Esophagus squamous epithelium (tissue), 5 donors: ENCODE measurements at regions not wholly inside any gene's neighbourhood (a gene's known extent, or its start where the extent isn't known, plus 50 kb on each side); places are given as distances from the start of the nearest gene placed in this dataset.

Experiments
- DNase-seq: peaks from one replicate; lab custom pipeline; 2025; lab: John Stamatoyannopoulos, UW
- H3K27ac ChIP-seq, 4 donors: fragments of 200-600 bp; sonication (generic); one replicate each; pipeline ENCODE4 v1.5.1; 2016 to 2019; ENCODE audit warnings: mild to moderate bottlenecking in 1 of 4
- H3K27me3 ChIP-seq, 4 donors: fragments of 200-600 bp; sonication (generic); 1 replicate in 3 of 4; 2 replicates in 1 of 4; pipeline versions ENCODE4 v1.5.1 to v1.6.0; 2017 to 2021; ENCODE audit warnings: antibody characterized with exemption in 1 of 4
- H3K36me3 ChIP-seq, 3 donors: fragments of 200-600 bp; sonication (generic); one replicate each; pipeline ENCODE4 v1.5.1; 2016 to 2019
- H3K4me1 ChIP-seq, 3 donors: fragments of 200-600 bp; sonication (generic); one replicate each; pipeline ENCODE4 v1.5.1; 2017 to 2019
- H3K4me3 ChIP-seq, 4 donors: fragments of 200-600 bp; sonication (generic); 1 replicate in 3 of 4; 2 replicates in 1 of 4; pipeline ENCODE4 v1.5.1; 2016 to 2019; ENCODE audit warnings: mild to moderate bottlenecking in 2 of 4, moderate library complexity in 1 of 4
- H3K9me3 ChIP-seq, 3 donors: fragments of 200-600 bp; sonication (generic); one replicate each; pipeline ENCODE4 v1.5.1; 2016 to 2019
- POLR2A ChIP-seq, 4 donors: fragments of 450-650 bp; IDR thresholded peaks; one replicate each; pipeline ENCODE4 v1.6.1; 2017; ENCODE audit warnings: antibody characterized with exemption in 4 of 4, mild to moderate bottlenecking in 4 of 4, moderate library complexity in 3 of 4
- WGBS, 2 donors: methylation state at CpG; one replicate each; pipeline ENCODE4 v1.1.5; 2018; 5-methylcytosine and 5-hydroxymethylcytosine counted together
- intact Hi-C: fragments of 100-400 bp; cut with DNase I; formaldehyde crosslinking; loops from one replicate; pipeline ENCODE4 v1.15.0; 2022
- TF ChIP-seq, protein P1 (sequence below), 6 experiments: fragments of 450-650 bp in 4 of 6; fragments of 200-600 bp in 2 of 6; sonication (generic) in 2 of 6; IDR thresholded peaks; one replicate each; pipeline ENCODE4 v1.5.1; 2016 to 2019; ENCODE audit warnings: antibody characterized with exemption in 6 of 6, mild to moderate bottlenecking in 4 of 6, moderate library complexity in 4 of 6
- donor health status: DM: yes; HTN: yes; CAD: no.

DNA sequence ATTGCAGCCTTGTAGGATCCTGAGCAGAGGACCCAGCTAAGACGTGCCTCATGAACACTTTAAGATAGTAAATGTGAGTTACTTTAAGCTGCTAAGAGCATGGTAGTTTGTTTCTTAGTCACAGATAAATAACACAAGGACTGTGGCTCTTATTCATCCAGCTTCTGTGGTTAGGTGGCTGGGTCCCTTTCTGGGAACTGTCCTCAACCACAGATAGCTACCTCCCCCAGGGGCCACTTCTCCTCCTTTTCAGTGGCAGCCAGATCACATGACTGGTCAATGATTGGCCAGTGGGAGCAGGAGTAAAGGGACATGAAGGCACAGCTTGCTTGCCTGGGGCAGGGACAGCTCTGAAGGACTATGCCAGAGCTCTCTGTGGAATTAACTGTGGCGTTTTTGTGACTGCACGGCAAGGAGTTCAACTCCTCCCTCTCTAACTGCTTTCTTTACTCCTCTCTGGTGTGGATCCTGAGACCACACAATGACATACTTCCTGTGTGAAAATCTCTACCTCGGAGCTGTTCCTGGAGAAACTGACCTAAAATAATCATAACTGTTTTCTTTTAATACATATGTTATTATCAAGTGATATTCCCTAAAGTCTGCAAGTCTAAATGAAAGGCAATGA, 76.5 kb downstream of the NRN1 start:
- no peak for TF ChIP-seq POLR2A (IDR thresholded peaks at IDR 0.05)
- TF ChIP-seq, protein P1, sequence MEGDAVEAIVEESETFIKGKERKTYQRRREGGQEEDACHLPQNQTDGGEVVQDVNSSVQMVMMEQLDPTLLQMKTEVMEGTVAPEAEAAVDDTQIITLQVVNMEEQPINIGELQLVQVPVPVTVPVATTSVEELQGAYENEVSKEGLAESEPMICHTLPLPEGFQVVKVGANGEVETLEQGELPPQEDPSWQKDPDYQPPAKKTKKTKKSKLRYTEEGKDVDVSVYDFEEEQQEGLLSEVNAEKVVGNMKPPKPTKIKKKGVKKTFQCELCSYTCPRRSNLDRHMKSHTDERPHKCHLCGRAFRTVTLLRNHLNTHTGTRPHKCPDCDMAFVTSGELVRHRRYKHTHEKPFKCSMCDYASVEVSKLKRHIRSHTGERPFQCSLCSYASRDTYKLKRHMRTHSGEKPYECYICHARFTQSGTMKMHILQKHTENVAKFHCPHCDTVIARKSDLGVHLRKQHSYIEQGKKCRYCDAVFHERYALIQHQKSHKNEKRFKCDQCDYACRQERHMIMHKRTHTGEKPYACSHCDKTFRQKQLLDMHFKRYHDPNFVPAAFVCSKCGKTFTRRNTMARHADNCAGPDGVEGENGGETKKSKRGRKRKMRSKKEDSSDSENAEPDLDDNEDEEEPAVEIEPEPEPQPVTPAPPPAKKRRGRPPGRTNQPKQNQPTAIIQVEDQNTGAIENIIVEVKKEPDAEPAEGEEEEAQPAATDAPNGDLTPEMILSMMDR (IDR thresholded peaks at IDR 0.05): no peak
- 52 to 68% methylated on average over 4 of the region's 4 CpGs for WGBS, 2 donors
- peaks cover 0 to 41% (median 0%) of the 10 kb centered on the region in 4 donors for H3K27me3 ChIP-seq

DNA sequence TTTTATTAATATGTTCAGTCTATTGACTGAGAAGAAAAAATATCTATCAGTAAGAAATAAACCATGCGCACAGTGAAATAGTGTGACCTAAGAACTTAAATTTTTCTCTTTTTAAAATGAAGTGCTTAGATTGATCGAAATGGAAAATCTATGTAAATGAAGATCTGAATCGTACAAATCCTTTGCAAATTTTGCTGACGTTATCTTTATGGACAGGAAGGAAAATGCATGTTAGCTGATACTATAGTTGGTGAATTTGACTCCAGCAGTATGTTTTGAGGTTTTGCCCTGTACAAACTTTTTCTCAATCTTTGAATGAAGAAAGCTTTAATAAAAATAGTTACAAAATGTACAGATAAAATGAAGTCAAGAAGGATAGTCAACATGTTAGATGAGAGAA, 82.9 kb downstream of the NRN1 start:
- intact Hi-C loops: no loop called here
- Histone ChIP-seq H3K27me3 (no peaks in the 10 kb centered on the region), H3K27ac (no peak overlapping the region), H3K4me3 (no peak overlapping the region), H3K9me3 (peaks cover 0 to 7% (median 0%) of the 10 kb centered on the region in 3 donors), H3K36me3 (no peaks in the 10 kb centered on the region), H3K4me1 (no peaks in the 10 kb centered on the region)
- WGBS, 2 donors: 85 to 86% methylated on average over 4 of the region's 4 CpGs
- no peak for DNase-seq
- TF ChIP-seq, protein P1 (IDR thresholded peaks at IDR 0.05): no peak
- no peak for TF ChIP-seq POLR2A (IDR thresholded peaks at IDR 0.05)

More for the DNA sequence above, 76.5 kb downstream of the NRN1 start:
- intact Hi-C loops: no loop called here
- H3K9me3 ChIP-seq: peaks cover 0 to 7% (median 0%) of the 10 kb centered on the region in 3 donors
- no peak for DNase-seq
- no peak overlapping the region for H3K4me3 ChIP-seq
- no peak overlapping the region for H3K27ac ChIP-seq
- H3K36me3 ChIP-seq: no peaks in the 10 kb centered on the region
- no peaks in the 10 kb centered on the region for H3K4me1 ChIP-seq

DNA sequence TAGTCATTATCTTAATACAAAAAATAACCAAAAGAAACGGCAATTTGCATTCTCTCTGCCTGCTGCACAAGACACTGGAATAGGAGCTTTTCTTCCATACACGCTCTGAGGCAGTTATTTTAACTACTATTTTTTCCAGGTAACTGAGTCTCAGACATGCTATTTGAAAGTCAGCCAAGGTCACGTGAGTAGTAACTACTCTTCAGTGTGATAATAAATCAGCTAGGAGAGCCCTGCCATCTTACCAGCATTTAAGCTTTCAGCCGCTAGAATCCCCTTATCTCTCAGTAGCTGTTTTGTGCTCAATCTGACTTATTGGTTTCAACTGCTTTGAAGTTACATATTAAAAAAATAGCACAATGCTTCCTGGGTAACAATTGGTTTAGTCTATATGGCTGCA, 84.5 kb downstream of the NRN1 start:
- no peak overlapping the region for H3K27ac ChIP-seq
- H3K9me3 ChIP-seq: peaks cover 0 to 7% (median 0%) of the 10 kb centered on the region in 3 donors
- TF ChIP-seq, protein P1 (IDR thresholded peaks at IDR 0.05): no peak
- TF ChIP-seq POLR2A (IDR thresholded peaks at IDR 0.05): no peak
- H3K27me3 ChIP-seq: peaks cover 0 to 7% (median 0%) of the 10 kb centered on the region in 4 donors
- 53 to 67% methylated on average over 4 of the region's 4 CpGs for WGBS, 2 donors
- no peaks in the 10 kb centered on the region for H3K36me3 ChIP-seq
- H3K4me3 ChIP-seq: no peak overlapping the region
- no peak for DNase-seq
- intact Hi-C loops: no loop called here
- no peaks in the 10 kb centered on the region for H3K4me1 ChIP-seq

DNA sequence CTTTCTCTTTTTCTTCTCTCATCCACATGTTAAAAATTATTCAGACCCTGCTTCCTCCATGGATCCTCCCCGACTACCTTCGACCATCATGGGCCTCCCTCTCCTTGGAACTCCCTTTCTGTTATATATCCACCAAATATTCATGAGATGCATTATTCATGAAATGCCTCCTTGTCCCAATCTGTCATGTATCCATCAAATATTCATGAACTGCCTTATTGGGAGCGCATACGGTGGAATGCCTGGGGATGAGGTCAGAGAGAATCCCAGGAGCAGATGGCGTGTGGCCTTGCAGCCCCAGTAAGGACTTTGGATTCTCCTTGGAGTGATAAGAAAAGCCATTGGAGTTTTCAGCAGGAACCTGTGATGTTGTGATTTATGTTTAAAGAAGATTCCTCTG, 97.0 kb downstream of the NRN1 start:
- H3K27ac ChIP-seq: no peak overlapping the region
- no peaks in the 10 kb centered on the region for H3K27me3 ChIP-seq
- H3K4me1 ChIP-seq: peaks cover 0 to 15% (median 3%) of the 10 kb centered on the region in 3 donors
- no peaks in the 10 kb centered on the region for H3K36me3 ChIP-seq
- no peak overlapping the region for H3K4me3 ChIP-seq
- no peaks in the 10 kb centered on the region for H3K9me3 ChIP-seq
- intact Hi-C loops: no loop called here
- WGBS, 2 donors: 82 to 88% methylated on average over 5 of the region's 5 CpGs
- TF ChIP-seq, protein P1 (IDR thresholded peaks at IDR 0.05): no peak
- TF ChIP-seq POLR2A (IDR thresholded peaks at IDR 0.05): no peak
- no peak for DNase-seq

DNA sequence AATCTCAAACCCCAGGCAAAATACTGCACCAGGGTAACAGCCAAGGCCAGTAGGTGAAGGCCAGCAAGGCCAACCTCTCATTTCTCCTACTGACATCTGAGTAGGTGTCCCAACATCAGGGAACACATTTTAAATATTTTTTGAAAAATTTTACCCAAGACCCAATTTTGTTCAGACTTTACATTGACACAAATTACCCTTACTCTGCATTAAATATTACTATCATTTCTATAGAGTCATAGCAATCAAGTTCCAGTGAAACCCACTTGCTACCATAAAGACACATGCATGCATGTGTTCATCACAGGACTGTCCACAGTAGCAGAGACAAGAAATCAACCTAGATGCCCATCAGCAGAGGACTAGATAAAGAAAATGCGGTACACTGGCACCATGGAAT, 99.9 kb downstream of the NRN1 start:
- no peaks in the 10 kb centered on the region for H3K9me3 ChIP-seq
- no peaks in the 10 kb centered on the region for H3K36me3 ChIP-seq
- H3K27me3 ChIP-seq: no peaks in the 10 kb centered on the region
- H3K4me3 ChIP-seq: no peak overlapping the region
- no peak overlapping the region for H3K27ac ChIP-seq
- WGBS, 2 donors: 88 to 94% methylated on average over 1 of the region's 1 CpG
- TF ChIP-seq, protein P1 (IDR thresholded peaks at IDR 0.05): no peak
- TF ChIP-seq POLR2A (IDR thresholded peaks at IDR 0.05): no peak
- DNase-seq: no peak
- intact Hi-C loops: no loop called here
- H3K4me1 ChIP-seq: peaks cover 0 to 17% (median 3%) of the 10 kb centered on the region in 3 donors
